ENCODE measurements at regions not wholly inside any gene's neighbourhood (a gene's known extent, or its start where the extent isn't known, plus 50 kb on each side); places are given as distances from the start of the nearest gene placed in this dataset.
"Not testable (repeated sequence)": the region's sequence is repeated elsewhere in the genome, so short reads cannot be mapped to it uniquely, and the experiment has no call there.

DNA sequence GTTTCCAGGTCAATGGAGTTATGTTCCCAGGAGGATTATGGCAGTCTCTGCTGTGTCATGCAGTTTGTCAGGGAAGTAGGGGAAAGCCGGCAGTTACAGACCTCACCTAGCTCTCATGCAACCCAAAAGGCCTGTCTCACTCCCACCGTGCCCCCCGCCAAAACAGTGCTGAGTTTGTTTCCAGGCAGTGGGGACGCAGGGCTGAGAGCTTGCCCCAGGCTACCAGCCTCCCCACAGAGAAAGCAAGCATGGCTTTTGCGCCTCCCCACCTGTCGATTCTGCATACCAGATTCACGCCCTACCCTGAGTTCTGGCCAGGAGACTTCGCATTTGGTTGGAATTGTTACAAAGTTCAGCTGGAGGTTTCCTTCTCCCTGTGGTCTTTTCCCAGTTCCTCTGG is 383.9 kb downstream of the PCDH11X start:
- H3K27me3 ChIP-seq (ENCODE audit: control insufficient read depth, insufficient read depth, low read length); intact Hi-C loops (cut with micrococcal nuclease; ENCODE audit: unreplicated experiment); BruUV-seq (replicated peaks); H3K9me3 ChIP-seq (ENCODE audit: control insufficient read depth, insufficient read depth, low read depth, low read length); H3K4me3 ChIP-seq (ENCODE audit: low read depth in 2 of 2, low read length in 2 of 2); in situ Hi-C loops (cut with HindIII; ENCODE audit: low pct_unique_long_range_greater_than_20kb, low sequenced_read_pairs); H3K36me3 ChIP-seq (ENCODE audit: control insufficient read depth, insufficient read depth, low read length); DNase-seq (ENCODE audit: low read depth, low spot score); H3K27ac ChIP-seq (ENCODE audit: low read length); ATAC-seq; CTCF ChIA-PET; POLR2A ChIA-PET; H3K4me1 ChIP-seq (ENCODE audit: control insufficient read depth, insufficient read depth, low read length): not testable (repeated sequence)

DNA sequence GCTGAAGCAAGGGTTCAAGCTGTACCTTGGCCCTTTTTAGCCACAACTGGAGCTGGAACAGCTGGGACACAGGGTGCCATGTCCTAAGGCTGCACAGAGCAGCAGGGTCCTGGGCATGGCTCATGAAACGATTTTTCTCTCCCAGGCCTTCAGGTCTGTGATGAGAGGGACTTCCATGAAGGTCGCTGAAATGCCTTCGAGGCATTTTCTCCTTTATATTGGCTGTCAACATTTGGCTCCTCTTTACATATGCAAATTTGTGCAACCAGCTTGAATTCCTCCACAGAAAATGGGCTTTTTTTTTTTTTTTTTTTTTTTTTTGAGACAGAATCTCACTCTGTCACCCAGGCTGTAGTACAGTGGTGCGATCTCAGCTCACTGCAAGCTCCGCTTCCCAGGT is 430.8 kb downstream of the PCDH11X start:
- BruUV-seq (replicated peaks): no TSS peak
- H3K27me3 ChIP-seq (ENCODE audit: control insufficient read depth, insufficient read depth, low read length): no peaks in the 10 kb centered on the region
- DNase-seq (ENCODE audit: low read depth, low spot score) (no peak), ATAC-seq (no peak)
- H3K4me1 ChIP-seq (ENCODE audit: control insufficient read depth, insufficient read depth, low read length): no peaks in the 10 kb centered on the region
- H3K27ac ChIP-seq (ENCODE audit: low read length): no peak overlapping the region
- no peaks in the 10 kb centered on the region for H3K36me3 ChIP-seq (ENCODE audit: control insufficient read depth, insufficient read depth, low read length)
- ChIA-PET POLR2A (no interaction called here), CTCF (no interaction called here)
- no peak for TF ChIP-seq REST (IDR thresholded peaks at IDR 0.05; ENCODE audit: insufficient read depth in 1 of 2, low read depth in 2 of 2, low read length in 1 of 2)
- no peak for TF ChIP-seq TCF7L2 (IDR thresholded peaks at IDR 0.05; ENCODE audit: low read depth, low read length)
- intact Hi-C loops (cut with micrococcal nuclease; ENCODE audit: unreplicated experiment): no loop called here
- in situ Hi-C loops (cut with HindIII; ENCODE audit: low pct_unique_long_range_greater_than_20kb, low sequenced_read_pairs): no loop called here
- H3K4me3 ChIP-seq (ENCODE audit: low read depth in 2 of 2, low read length in 2 of 2): no peak overlapping the region
- H3K9me3 ChIP-seq (ENCODE audit: control insufficient read depth, insufficient read depth, low read depth, low read length): no peaks in the 10 kb centered on the region

DNA sequence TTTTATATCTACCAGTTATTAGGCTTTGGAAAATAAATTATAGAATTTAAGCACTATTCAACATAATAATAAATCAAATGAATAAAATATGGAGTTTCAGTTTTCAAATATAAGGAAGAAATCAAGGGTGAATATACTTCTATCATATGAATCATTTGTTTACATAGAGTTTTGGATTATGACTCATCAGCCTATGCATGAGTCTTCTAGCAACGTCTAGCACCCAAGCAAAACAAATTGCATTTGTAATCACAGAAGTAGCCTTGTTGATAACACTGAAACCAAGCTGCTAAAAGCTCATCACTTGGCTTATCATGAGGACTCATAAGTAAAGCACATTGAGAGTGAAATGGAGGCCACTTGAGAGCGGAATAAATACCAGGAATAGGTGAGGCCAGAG is 434.6 kb downstream of the PCDH11X start:
- no peaks in the 10 kb centered on the region for H3K4me1 ChIP-seq (ENCODE audit: control insufficient read depth, insufficient read depth, low read length)
- ChIA-PET CTCF (no interaction called here), POLR2A (no interaction called here)
- no peak overlapping the region for H3K4me3 ChIP-seq (ENCODE audit: low read depth in 2 of 2, low read length in 2 of 2)
- no peak for TF ChIP-seq SIN3A (IDR thresholded peaks at IDR 0.05; ENCODE audit: borderline replicate concordance, insufficient read depth, low read depth, low read length)
- TF ChIP-seq POLR2AphosphoS5 (IDR thresholded peaks at IDR 0.05; ENCODE audit: low read depth, low read length): no peak
- TF ChIP-seq, protein P1, sequence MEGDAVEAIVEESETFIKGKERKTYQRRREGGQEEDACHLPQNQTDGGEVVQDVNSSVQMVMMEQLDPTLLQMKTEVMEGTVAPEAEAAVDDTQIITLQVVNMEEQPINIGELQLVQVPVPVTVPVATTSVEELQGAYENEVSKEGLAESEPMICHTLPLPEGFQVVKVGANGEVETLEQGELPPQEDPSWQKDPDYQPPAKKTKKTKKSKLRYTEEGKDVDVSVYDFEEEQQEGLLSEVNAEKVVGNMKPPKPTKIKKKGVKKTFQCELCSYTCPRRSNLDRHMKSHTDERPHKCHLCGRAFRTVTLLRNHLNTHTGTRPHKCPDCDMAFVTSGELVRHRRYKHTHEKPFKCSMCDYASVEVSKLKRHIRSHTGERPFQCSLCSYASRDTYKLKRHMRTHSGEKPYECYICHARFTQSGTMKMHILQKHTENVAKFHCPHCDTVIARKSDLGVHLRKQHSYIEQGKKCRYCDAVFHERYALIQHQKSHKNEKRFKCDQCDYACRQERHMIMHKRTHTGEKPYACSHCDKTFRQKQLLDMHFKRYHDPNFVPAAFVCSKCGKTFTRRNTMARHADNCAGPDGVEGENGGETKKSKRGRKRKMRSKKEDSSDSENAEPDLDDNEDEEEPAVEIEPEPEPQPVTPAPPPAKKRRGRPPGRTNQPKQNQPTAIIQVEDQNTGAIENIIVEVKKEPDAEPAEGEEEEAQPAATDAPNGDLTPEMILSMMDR (IDR thresholded peaks at IDR 0.05): no peak
- no peak for TF ChIP-seq REST (IDR thresholded peaks at IDR 0.05; ENCODE audit: insufficient read depth in 1 of 2, low read depth in 2 of 2, low read length in 1 of 2)
- TF ChIP-seq TCF7L2 (IDR thresholded peaks at IDR 0.05; ENCODE audit: low read depth, low read length): no peak
- DNase-seq (ENCODE audit: low read depth, low spot score): no peak
- in situ Hi-C loops (cut with HindIII; ENCODE audit: low pct_unique_long_range_greater_than_20kb, low sequenced_read_pairs) (no loop called here), intact Hi-C loops (cut with micrococcal nuclease; ENCODE audit: unreplicated experiment) (no loop called here)
- H3K27ac ChIP-seq (ENCODE audit: low read length): no peak overlapping the region
- no peak for ATAC-seq
- H3K36me3 ChIP-seq (ENCODE audit: control insufficient read depth, insufficient read depth, low read length): no peaks in the 10 kb centered on the region
- no TSS peak for BruUV-seq (replicated peaks)
- H3K9me3 ChIP-seq (ENCODE audit: control insufficient read depth, insufficient read depth, low read depth, low read length): no peaks in the 10 kb centered on the region
- no peaks in the 10 kb centered on the region for H3K27me3 ChIP-seq (ENCODE audit: control insufficient read depth, insufficient read depth, low read length)

GRCh38 chrX:92215011-92215410 is 435.8 kb downstream of the PCDH11X start:
- H3K27ac ChIP-seq (ENCODE audit: low read length); H3K9me3 ChIP-seq (ENCODE audit: control insufficient read depth, insufficient read depth, low read depth, low read length); CTCF ChIA-PET; H3K27me3 ChIP-seq (ENCODE audit: control insufficient read depth, insufficient read depth, low read length); DNase-seq (ENCODE audit: low read depth, low spot score); POLR2A ChIA-PET; BruUV-seq (replicated peaks); H3K4me3 ChIP-seq (ENCODE audit: low read depth in 2 of 2, low read length in 2 of 2); in situ Hi-C loops (cut with HindIII; ENCODE audit: low pct_unique_long_range_greater_than_20kb, low sequenced_read_pairs); H3K4me1 ChIP-seq (ENCODE audit: control insufficient read depth, insufficient read depth, low read length); ATAC-seq; H3K36me3 ChIP-seq (ENCODE audit: control insufficient read depth, insufficient read depth, low read length); intact Hi-C loops (cut with micrococcal nuclease; ENCODE audit: unreplicated experiment): not testable (repeated sequence)
